Cerebellar cortex (tissue), 1 donor: ENCODE measurements at regions not wholly inside any gene's neighbourhood (a gene's known extent, or its start where the extent isn't known, plus 50 kb on each side); places are given as distances from the start of the nearest gene placed in this dataset.

Experiments used
- DNase-seq: peaks from one replicate; pipeline ENCODE4 v3.0.0-alpha.2; 2015; ENCODE audit warnings: low spot score

GRCh38 chr16:26649381-26650045 lies 417.2 kb upstream of the C16orf82 start:
- DNase-seq: no peak

GRCh38 chr16:26651464-26651863 lies 415.3 kb upstream of the C16orf82 start:
- no peak for DNase-seq

DNA sequence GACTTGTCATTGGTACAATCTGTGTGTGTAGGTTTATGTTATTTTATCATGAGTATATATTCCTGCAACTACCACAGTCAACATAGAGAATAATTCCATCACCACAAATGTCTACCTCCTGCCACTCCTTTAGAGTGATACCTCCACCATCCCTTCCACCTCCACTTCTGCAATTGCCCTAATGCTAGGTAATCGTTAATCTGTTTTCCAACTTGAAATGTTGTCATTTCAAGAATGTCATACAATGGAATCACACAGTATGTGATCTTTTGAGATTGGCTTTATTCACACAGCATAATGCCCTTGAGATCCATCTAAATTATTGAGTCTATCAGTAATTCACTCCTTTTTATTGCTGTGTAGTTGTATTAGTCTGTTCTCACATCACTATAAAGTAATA lies 414.8 kb upstream of the C16orf82 start:
- no peak for DNase-seq

- DNase-seq: no peak
Observed at GRCh38 chr16:26658486-26658885, 408.2 kb upstream of the C16orf82 start.

GRCh38 chr16:26658915-26659314 lies 407.8 kb upstream of the C16orf82 start:
- DNase-seq: no peak

- no peak for DNase-seq
Observed at GRCh38 chr16:26664086-26664485, 402.6 kb upstream of the C16orf82 start.

GRCh38 chr16:26665166-26665939 lies 401.4 kb upstream of the C16orf82 start:
- DNase-seq: no peak

- DNase-seq: no peak
Observed at GRCh38 chr16:26666486-26666885, 400.2 kb upstream of the C16orf82 start.

GRCh38 chr16:26667307-26667706 lies 399.4 kb upstream of the C16orf82 start:
- no peak for DNase-seq

DNA sequence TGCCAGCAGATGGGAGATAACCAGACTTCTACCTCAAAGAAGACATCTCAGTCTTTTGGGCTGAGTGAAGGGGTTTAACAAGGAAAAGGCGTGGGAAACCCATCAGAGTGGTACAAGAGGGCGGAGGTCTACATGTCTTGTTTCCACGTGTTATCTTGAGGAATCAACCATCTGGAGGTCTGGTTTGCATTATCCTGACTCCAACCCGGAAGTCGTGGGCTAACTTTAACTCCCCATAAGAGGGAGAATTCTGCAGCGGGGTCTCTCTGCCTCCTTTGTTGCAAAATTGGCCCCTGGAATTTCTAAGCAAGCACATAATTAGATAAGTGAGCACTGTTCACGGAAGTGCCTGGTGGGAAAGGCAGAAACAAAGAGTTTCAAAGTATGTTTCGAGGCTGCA lies 398.7 kb upstream of the C16orf82 start:
- no peak for DNase-seq

DNA sequence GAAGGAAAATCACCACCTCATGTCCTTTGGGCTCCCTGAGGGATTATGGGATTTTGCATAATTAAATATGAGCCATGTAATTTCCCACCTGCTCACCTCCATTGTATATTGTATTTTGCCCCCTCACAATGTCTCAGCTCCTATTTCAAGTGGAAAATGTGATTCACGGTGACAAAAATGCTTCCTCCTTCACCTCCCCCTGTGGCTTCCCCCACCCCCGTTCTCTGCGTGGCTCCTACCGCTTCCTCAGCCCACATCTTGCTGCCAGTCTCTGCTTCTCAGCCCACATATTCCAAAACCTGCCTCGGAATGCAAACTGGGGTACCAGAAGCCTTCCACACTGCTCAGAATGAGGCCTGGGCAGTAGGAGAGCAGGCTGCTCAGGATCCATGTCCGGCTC lies 394.5 kb upstream of the C16orf82 start:
- DNase-seq: no peak

GRCh38 chr16:26673011-26673410 lies 393.7 kb upstream of the C16orf82 start:
- no peak for DNase-seq

DNA sequence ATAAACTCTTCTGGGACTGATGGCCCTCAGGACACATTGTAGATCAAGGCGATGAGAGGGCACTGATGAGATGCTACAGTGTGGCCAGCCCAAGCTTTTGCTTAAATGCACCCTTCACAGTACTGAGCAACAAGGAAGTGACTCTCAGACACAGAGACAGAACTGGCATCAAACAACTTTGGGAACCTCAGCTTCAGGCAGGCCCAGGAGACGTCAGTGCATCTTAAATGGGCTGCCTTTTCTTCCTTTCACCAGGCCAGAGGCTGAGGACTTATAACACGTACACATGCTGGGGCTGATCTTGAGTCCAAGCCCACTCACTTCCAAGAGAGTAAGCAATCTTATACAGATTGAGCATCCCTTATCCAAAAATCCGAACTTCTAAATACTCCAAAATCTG lies 386.1 kb upstream of the C16orf82 start:
- no peak for DNase-seq

- DNase-seq: no peak
Observed at GRCh38 chr16:26688105-26688504, 378.6 kb upstream of the C16orf82 start.

DNA sequence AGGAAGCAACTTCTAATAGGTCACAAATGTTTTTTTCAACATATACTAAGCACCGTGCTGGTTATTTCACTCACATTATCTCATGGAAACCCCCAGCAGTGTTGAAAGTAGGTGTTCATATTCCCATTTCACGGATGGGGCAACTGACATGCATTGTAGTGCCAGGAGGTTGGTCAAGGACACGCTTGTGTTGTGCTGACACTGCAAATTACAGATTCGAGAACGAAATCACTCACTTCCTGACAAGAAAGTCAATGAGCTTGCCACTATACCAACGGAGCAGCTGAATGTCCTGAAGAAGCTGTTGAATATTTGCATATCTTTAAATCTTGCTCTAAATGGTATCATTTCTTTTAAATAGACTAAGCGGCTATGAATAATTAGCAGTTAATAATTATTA lies 378.0 kb upstream of the C16orf82 start:
- no peak for DNase-seq

GRCh38 chr16:26692658-26693057 lies 374.1 kb upstream of the C16orf82 start:
- DNase-seq: no peak

DNA sequence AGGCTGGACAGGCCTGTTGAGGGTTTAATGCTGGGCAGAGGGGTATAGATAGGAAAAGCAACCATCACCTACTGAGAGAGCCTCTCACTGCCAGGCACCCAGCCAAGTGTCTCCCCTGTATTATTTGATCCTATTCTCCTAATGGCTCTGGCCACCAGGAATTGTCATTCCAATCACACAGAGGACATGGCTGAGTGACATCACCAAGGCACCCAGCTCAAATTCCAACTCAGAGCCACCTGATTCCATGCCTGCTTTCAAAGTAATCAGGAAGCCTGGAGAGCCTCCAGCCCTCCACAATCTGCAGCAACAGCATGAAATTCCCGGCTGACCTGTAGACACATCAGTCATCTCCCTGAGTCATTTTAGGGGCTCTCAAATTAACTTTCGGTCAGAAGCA lies 368.9 kb upstream of the C16orf82 start:
- DNase-seq: no peak

DNA sequence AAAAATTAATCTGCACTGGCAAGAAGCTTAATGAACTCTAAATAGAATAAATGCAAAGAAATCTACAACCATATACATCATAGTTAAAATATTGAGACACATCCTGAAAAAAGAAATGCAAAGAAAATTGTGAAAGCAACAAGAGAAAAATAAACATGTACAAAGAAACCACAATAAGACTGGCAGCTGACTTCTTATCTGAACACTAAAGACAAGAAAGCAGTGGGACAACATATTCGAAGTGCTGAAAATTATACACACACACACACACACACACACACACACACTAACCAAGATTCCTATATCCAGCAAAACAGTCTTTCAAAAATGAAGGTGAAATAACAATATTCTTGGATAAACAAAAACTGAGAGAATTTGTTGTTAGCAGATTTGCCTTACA lies 366.5 kb upstream of the C16orf82 start:
- no peak for DNase-seq

DNA sequence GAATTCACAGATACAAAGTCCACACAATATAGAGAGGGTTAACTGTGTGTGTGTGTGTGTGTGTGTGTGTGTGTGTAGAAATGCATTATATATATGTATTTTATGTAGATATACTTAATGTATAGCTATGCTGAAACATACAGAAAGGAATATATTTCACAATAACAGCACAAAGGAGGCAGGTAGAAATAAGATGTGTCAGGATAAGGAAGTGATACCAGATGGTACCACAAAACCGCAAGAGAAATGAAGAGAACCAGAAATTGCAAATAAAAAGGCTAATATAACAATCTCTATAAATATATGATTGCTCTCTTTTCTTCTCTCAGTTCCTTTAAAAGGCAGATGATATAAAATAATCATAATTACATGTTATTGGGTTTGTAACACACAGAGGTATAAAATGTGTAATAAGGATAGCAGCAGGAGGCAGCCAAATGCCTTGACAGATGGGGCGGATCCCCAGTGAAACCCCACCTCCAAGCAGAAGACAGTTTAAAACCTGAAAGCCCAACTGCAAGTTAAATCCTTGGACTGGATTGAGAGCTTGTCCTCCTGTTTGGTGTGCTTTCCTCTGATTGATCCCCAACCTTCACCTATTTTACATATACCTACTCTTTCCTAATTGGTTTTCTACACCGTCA lies 365.4 kb upstream of the C16orf82 start:
- DNase-seq: no peak

- DNase-seq: no peak
Observed at GRCh38 chr16:26705346-26705745, 361.4 kb upstream of the C16orf82 start.

DNA sequence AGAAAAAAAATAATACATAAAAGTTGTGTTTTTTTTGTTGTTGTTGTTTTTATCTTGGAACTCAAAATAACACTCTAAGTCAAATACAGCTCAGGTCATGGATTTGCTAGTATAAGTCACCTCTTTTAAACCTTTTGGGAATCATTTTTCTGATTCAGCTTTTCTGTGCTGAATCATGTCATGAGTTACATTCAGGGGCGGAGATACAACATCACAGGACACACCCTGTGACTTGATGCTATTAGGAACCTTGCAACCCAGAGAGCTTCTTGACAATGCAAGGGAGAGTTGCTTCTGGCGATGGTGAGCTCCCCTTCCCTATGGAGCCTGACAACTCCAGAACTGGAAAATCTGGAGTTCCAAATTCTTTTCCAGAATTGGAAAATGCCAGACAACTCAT lies 358.3 kb upstream of the C16orf82 start:
- no peak for DNase-seq

GRCh38 chr16:26709175-26709574 lies 357.6 kb upstream of the C16orf82 start:
- DNase-seq: no peak

GRCh38 chr16:26709754-26710153 lies 357.0 kb upstream of the C16orf82 start:
- no peak for DNase-seq
